ENCODE measurements at regions not wholly inside any gene's neighbourhood (a gene's known extent, or its start where the extent isn't known, plus 50 kb on each side); places are given as distances from the start of the nearest gene placed in this dataset.

GRCh38 chr3:177657243-177657642, 460.0 kb upstream of the TBL1XR1 start (continued):
- TF ChIP-seq CHD7 (IDR thresholded peaks at IDR 0.05; ENCODE audit: insufficient replicate concordance, low read length) (no peak), EP300 (IDR thresholded peaks at IDR 0.05; ENCODE audit: borderline replicate concordance in 1 of 2, low read depth in 2 of 2, low read length in 2 of 2) (no peak), JUN (IDR thresholded peaks at IDR 0.05; ENCODE audit: low read depth, low read length) (no peak), CHD2 (IDR thresholded peaks at IDR 0.05; ENCODE audit: low read length) (no peak), CHD1 (IDR thresholded peaks at IDR 0.05; ENCODE audit: low read depth, low read length) (no peak), MAX (IDR thresholded peaks at IDR 0.05) (no peak), ZNF274 (IDR thresholded peaks at IDR 0.05; ENCODE audit: borderline replicate concordance, extremely low read depth, low read length) (no peak), POU5F1 (IDR thresholded peaks at IDR 0.05; ENCODE audit: low read depth, low read length) (no peak), TAF7 (optimal IDR thresholded peaks at IDR 0.05; ENCODE audit: borderline replicate concordance, low read depth, low read length) (no peak), EZH2 (IDR thresholded peaks at IDR 0.05; ENCODE audit: low read depth, low read length, severe bottlenecking) (no peak), KDM5A (IDR thresholded peaks at IDR 0.05; ENCODE audit: low read length) (no peak), TBP (IDR thresholded peaks at IDR 0.05; ENCODE audit: low read depth, low read length) (no peak), CEBPB (IDR thresholded peaks at IDR 0.05; ENCODE audit: low read depth, low read length) (no peak)
